ENCODE measurements at regions not wholly inside any gene's neighbourhood (a gene's known extent, or its start where the extent isn't known, plus 50 kb on each side); places are given as distances from the start of the nearest gene placed in this dataset.
"Not testable (repeated sequence)": the region's sequence is repeated elsewhere in the genome, so short reads cannot be mapped to it uniquely, and the experiment has no call there.

- not testable (repeated sequence) for H3K4me3 ChIP-seq (ENCODE audit: low read length in 2 of 2); H3K9me3 ChIP-seq (ENCODE audit: control insufficient read depth in 2 of 2, low read length in 2 of 2); H3K9ac ChIP-seq (ENCODE audit: low read depth in 1 of 2, low read length in 2 of 2); H3K27me3 ChIP-seq (ENCODE audit: control insufficient read depth in 2 of 2, insufficient read depth in 2 of 2, low read length in 2 of 2); H3K36me3 ChIP-seq (ENCODE audit: control insufficient read depth in 2 of 2, insufficient read depth in 2 of 2, low read length in 2 of 2); H3K4me1 ChIP-seq (ENCODE audit: control insufficient read depth in 2 of 2, insufficient read depth in 2 of 2, low read length in 2 of 2); H3K27ac ChIP-seq (ENCODE audit: low read depth in 2 of 2, low read length in 2 of 2)
Measured at GRCh38 chr6:145098127-145098526, 637.2 kb downstream of the EPM2A start.

- no peaks in the 10 kb centered on the region for H3K9me3 ChIP-seq (ENCODE audit: control insufficient read depth in 2 of 2, low read length in 2 of 2)
- no peaks in the 10 kb centered on the region for H3K27me3 ChIP-seq (ENCODE audit: control insufficient read depth in 2 of 2, insufficient read depth in 2 of 2, low read length in 2 of 2)
- H3K27ac ChIP-seq (ENCODE audit: low read depth in 2 of 2, low read length in 2 of 2): no peak overlapping the region
- H3K9ac ChIP-seq (ENCODE audit: low read depth in 1 of 2, low read length in 2 of 2): no peak overlapping the region
- no peaks in the 10 kb centered on the region for H3K4me1 ChIP-seq (ENCODE audit: control insufficient read depth in 2 of 2, insufficient read depth in 2 of 2, low read length in 2 of 2)
- no peak overlapping the region for H3K4me3 ChIP-seq (ENCODE audit: low read length in 2 of 2)
- H3K36me3 ChIP-seq (ENCODE audit: control insufficient read depth in 2 of 2, insufficient read depth in 2 of 2, low read length in 2 of 2): no peaks in the 10 kb centered on the region
Measured at GRCh38 chr6:145099713-145100112, 635.6 kb downstream of the EPM2A start.

DNA sequence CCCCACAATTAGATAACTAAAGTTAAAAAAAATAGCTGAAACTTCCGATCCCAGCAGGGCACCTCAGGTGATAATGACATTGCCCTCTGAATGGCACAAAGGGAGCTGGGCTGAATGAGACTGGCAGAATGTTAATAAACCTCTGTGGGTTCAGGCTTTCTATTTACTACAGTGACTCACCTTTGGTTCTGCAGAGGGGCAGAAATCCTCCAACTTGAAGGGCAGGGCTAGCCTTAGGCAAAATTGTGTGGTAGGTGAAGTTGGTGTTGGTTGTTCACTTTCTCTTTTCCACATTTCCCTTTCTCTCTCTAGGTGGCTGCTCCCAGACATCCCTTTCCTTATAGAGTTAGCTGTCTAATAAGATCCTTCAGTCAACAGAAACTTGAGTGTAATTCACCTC is 625.2 kb downstream of the EPM2A start:
- Histone ChIP-seq H3K4me3 (ENCODE audit: low read length in 2 of 2) (no peak overlapping the region), H3K9me3 (ENCODE audit: control insufficient read depth in 2 of 2, low read length in 2 of 2) (no peaks in the 10 kb centered on the region), H3K9ac (ENCODE audit: low read depth in 1 of 2, low read length in 2 of 2) (no peak overlapping the region), H3K27me3 (ENCODE audit: control insufficient read depth in 2 of 2, insufficient read depth in 2 of 2, low read length in 2 of 2) (no peaks in the 10 kb centered on the region), H3K27ac (ENCODE audit: low read depth in 2 of 2, low read length in 2 of 2) (no peak overlapping the region), H3K4me1 (ENCODE audit: control insufficient read depth in 2 of 2, insufficient read depth in 2 of 2, low read length in 2 of 2) (no peaks in the 10 kb centered on the region), H3K36me3 (ENCODE audit: control insufficient read depth in 2 of 2, insufficient read depth in 2 of 2, low read length in 2 of 2) (no peaks in the 10 kb centered on the region)

DNA sequence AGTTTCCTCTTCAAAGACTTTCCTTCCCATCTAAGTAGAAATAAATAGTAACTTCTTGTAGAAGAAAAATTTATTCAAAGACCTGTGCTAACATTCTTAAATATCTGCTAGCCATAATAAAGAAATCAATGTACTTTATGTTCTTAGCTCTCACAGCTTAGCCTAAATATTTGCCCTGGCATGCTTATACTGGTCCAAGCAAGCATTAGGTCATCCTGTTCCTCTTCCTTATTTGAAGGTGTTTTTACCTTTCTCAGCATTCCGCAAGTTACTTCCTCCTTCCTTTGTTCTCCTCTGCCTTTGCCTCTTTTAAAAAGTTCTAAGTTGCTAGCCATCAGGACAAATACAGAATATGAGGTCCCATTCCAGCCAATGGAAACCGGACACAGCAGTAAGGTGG is 623.9 kb downstream of the EPM2A start:
- not testable (repeated sequence) for H3K27me3 ChIP-seq (ENCODE audit: control insufficient read depth in 2 of 2, insufficient read depth in 2 of 2, low read length in 2 of 2); H3K27ac ChIP-seq (ENCODE audit: low read depth in 2 of 2, low read length in 2 of 2); H3K9me3 ChIP-seq (ENCODE audit: control insufficient read depth in 2 of 2, low read length in 2 of 2); H3K9ac ChIP-seq (ENCODE audit: low read depth in 1 of 2, low read length in 2 of 2); H3K4me3 ChIP-seq (ENCODE audit: low read length in 2 of 2); H3K36me3 ChIP-seq (ENCODE audit: control insufficient read depth in 2 of 2, insufficient read depth in 2 of 2, low read length in 2 of 2); H3K4me1 ChIP-seq (ENCODE audit: control insufficient read depth in 2 of 2, insufficient read depth in 2 of 2, low read length in 2 of 2)

GRCh38 chr6:145112711-145113148 is 622.6 kb downstream of the EPM2A start:
- H3K27me3 ChIP-seq (ENCODE audit: control insufficient read depth in 2 of 2, insufficient read depth in 2 of 2, low read length in 2 of 2): no peaks in the 10 kb centered on the region
- H3K4me3 ChIP-seq (ENCODE audit: low read length in 2 of 2): no peak overlapping the region
- no peaks in the 10 kb centered on the region for H3K36me3 ChIP-seq (ENCODE audit: control insufficient read depth in 2 of 2, insufficient read depth in 2 of 2, low read length in 2 of 2)
- no peaks in the 10 kb centered on the region for H3K4me1 ChIP-seq (ENCODE audit: control insufficient read depth in 2 of 2, insufficient read depth in 2 of 2, low read length in 2 of 2)
- H3K9me3 ChIP-seq (ENCODE audit: control insufficient read depth in 2 of 2, low read length in 2 of 2): no peaks in the 10 kb centered on the region
- no peak overlapping the region for H3K9ac ChIP-seq (ENCODE audit: low read depth in 1 of 2, low read length in 2 of 2)
- no peak overlapping the region for H3K27ac ChIP-seq (ENCODE audit: low read depth in 2 of 2, low read length in 2 of 2)

GRCh38 chr6:145115638-145116037 is 619.7 kb downstream of the EPM2A start:
- no peak overlapping the region for H3K4me3 ChIP-seq (ENCODE audit: low read length in 2 of 2)
- H3K36me3 ChIP-seq (ENCODE audit: control insufficient read depth in 2 of 2, insufficient read depth in 2 of 2, low read length in 2 of 2): no peaks in the 10 kb centered on the region
- no peak overlapping the region for H3K9ac ChIP-seq (ENCODE audit: low read depth in 1 of 2, low read length in 2 of 2)
- H3K27me3 ChIP-seq (ENCODE audit: control insufficient read depth in 2 of 2, insufficient read depth in 2 of 2, low read length in 2 of 2): no peaks in the 10 kb centered on the region
- no peak overlapping the region for H3K27ac ChIP-seq (ENCODE audit: low read depth in 2 of 2, low read length in 2 of 2)
- no peaks in the 10 kb centered on the region for H3K9me3 ChIP-seq (ENCODE audit: control insufficient read depth in 2 of 2, low read length in 2 of 2)
- H3K4me1 ChIP-seq (ENCODE audit: control insufficient read depth in 2 of 2, insufficient read depth in 2 of 2, low read length in 2 of 2): no peaks in the 10 kb centered on the region

DNA sequence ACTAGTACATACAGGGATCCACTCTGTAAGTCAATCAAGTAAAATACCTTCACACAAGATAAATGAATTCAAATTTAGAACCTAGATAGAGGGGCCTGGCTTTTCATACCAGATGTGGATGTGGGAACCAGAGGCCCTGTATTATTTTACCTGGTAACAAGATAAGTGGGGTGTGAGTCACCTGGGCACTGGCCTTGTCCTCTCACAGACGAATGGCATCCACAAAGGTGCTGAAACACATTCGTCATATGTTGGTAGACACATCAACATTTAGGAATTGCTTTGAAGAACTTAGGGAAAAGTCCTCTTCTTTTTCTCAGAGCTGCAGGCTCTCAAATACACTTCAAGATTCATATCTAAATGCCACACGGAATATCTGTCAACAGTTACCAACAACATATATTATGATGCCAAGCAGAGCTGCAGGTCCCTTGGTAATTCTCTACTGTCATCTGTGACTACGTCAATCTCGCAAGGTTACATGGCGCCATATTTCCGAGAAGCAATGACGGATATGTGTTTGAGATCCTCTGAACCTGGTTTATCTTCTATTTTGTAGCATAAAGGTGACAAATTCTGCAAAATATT is 618.6 kb downstream of the EPM2A start:
- H3K9ac ChIP-seq (ENCODE audit: low read depth in 1 of 2, low read length in 2 of 2): no peak overlapping the region
- no peaks in the 10 kb centered on the region for H3K36me3 ChIP-seq (ENCODE audit: control insufficient read depth in 2 of 2, insufficient read depth in 2 of 2, low read length in 2 of 2)
- H3K9me3 ChIP-seq (ENCODE audit: control insufficient read depth in 2 of 2, low read length in 2 of 2): no peaks in the 10 kb centered on the region
- H3K4me3 ChIP-seq (ENCODE audit: low read length in 2 of 2): no peak overlapping the region
- H3K27ac ChIP-seq (ENCODE audit: low read depth in 2 of 2, low read length in 2 of 2): no peak overlapping the region
- no peaks in the 10 kb centered on the region for H3K27me3 ChIP-seq (ENCODE audit: control insufficient read depth in 2 of 2, insufficient read depth in 2 of 2, low read length in 2 of 2)
- H3K4me1 ChIP-seq (ENCODE audit: control insufficient read depth in 2 of 2, insufficient read depth in 2 of 2, low read length in 2 of 2): no peaks in the 10 kb centered on the region

- no peak overlapping the region for H3K9ac ChIP-seq (ENCODE audit: low read depth in 1 of 2, low read length in 2 of 2)
Measured at GRCh38 chr6:145118224-145118623, 617.1 kb downstream of the EPM2A start.

DNA sequence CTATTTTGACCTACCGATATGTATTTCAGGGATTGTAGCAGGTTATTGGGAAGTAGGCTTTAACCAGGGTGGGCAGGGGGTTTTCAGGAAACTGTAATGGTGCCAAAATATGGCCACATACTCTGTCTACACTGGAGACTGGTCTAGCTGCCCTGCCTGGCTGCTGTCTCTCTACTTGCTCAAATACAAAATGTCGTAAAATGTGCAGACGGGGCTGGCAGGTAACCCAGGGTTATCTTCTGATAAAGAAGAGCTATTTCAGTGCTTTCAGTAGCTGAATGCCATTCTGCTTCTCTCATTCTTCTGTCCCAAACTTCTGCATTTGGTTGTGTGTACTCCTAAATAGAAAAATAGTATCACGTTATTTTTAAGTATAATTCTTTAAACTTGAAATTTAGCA is 616.2 kb downstream of the EPM2A start:
- Histone ChIP-seq H3K9ac (ENCODE audit: low read depth in 1 of 2, low read length in 2 of 2) (no peak overlapping the region), H3K4me3 (ENCODE audit: low read length in 2 of 2) (no peak overlapping the region), H3K4me1 (ENCODE audit: control insufficient read depth in 2 of 2, insufficient read depth in 2 of 2, low read length in 2 of 2) (no peaks in the 10 kb centered on the region), H3K27me3 (ENCODE audit: control insufficient read depth in 2 of 2, insufficient read depth in 2 of 2, low read length in 2 of 2) (no peaks in the 10 kb centered on the region), H3K9me3 (ENCODE audit: control insufficient read depth in 2 of 2, low read length in 2 of 2) (no peaks in the 10 kb centered on the region), H3K36me3 (ENCODE audit: control insufficient read depth in 2 of 2, insufficient read depth in 2 of 2, low read length in 2 of 2) (no peaks in the 10 kb centered on the region), H3K27ac (ENCODE audit: low read depth in 2 of 2, low read length in 2 of 2) (no peak overlapping the region)

More at GRCh38 chr6:145118224-145118623, 617.1 kb downstream of the EPM2A start:
- H3K4me1 ChIP-seq (ENCODE audit: control insufficient read depth in 2 of 2, insufficient read depth in 2 of 2, low read length in 2 of 2): no peaks in the 10 kb centered on the region
- no peak overlapping the region for H3K4me3 ChIP-seq (ENCODE audit: low read length in 2 of 2)
- H3K27me3 ChIP-seq (ENCODE audit: control insufficient read depth in 2 of 2, insufficient read depth in 2 of 2, low read length in 2 of 2): no peaks in the 10 kb centered on the region
- H3K27ac ChIP-seq (ENCODE audit: low read depth in 2 of 2, low read length in 2 of 2): no peak overlapping the region
- no peaks in the 10 kb centered on the region for H3K36me3 ChIP-seq (ENCODE audit: control insufficient read depth in 2 of 2, insufficient read depth in 2 of 2, low read length in 2 of 2)
- no peaks in the 10 kb centered on the region for H3K9me3 ChIP-seq (ENCODE audit: control insufficient read depth in 2 of 2, low read length in 2 of 2)

DNA sequence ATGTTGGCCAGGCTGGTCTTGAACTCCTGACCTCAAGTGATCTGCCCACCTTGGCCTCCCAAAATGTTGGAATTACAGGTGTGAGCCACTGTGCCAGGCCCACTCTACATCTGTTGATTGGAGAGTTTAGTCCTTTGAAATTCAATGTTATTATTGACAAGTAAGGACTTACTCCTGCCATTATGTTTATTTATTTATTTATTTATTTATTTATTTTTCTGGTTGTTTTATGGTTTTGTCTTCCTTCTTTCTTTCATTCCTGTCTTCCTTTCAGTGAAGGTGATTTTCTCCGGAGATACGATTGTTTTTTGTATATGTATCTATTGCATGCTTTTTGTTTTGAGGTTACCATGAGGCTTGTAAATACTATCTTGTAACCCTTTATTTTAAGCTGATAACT is 602.6 kb downstream of the EPM2A start:
- H3K4me3 ChIP-seq (ENCODE audit: low read length in 2 of 2): no peak overlapping the region
- H3K27ac ChIP-seq (ENCODE audit: low read depth in 2 of 2, low read length in 2 of 2): no peak overlapping the region
- H3K9me3 ChIP-seq (ENCODE audit: control insufficient read depth in 2 of 2, low read length in 2 of 2): no peaks in the 10 kb centered on the region
- H3K4me1 ChIP-seq (ENCODE audit: control insufficient read depth in 2 of 2, insufficient read depth in 2 of 2, low read length in 2 of 2): no peaks in the 10 kb centered on the region
- H3K36me3 ChIP-seq (ENCODE audit: control insufficient read depth in 2 of 2, insufficient read depth in 2 of 2, low read length in 2 of 2): no peaks in the 10 kb centered on the region
- no peak overlapping the region for H3K9ac ChIP-seq (ENCODE audit: low read depth in 1 of 2, low read length in 2 of 2)
- no peaks in the 10 kb centered on the region for H3K27me3 ChIP-seq (ENCODE audit: control insufficient read depth in 2 of 2, insufficient read depth in 2 of 2, low read length in 2 of 2)

- Histone ChIP-seq H3K27ac (ENCODE audit: low read depth in 2 of 2, low read length in 2 of 2) (no peak overlapping the region), H3K9ac (ENCODE audit: low read depth in 1 of 2, low read length in 2 of 2) (no peak overlapping the region), H3K9me3 (ENCODE audit: control insufficient read depth in 2 of 2, low read length in 2 of 2) (no peaks in the 10 kb centered on the region), H3K36me3 (ENCODE audit: control insufficient read depth in 2 of 2, insufficient read depth in 2 of 2, low read length in 2 of 2) (no peaks in the 10 kb centered on the region), H3K4me1 (ENCODE audit: control insufficient read depth in 2 of 2, insufficient read depth in 2 of 2, low read length in 2 of 2) (no peaks in the 10 kb centered on the region), H3K4me3 (ENCODE audit: low read length in 2 of 2) (no peak overlapping the region), H3K27me3 (ENCODE audit: control insufficient read depth in 2 of 2, insufficient read depth in 2 of 2, low read length in 2 of 2) (no peaks in the 10 kb centered on the region)
Measured at GRCh38 chr6:145135702-145136101, 599.6 kb downstream of the EPM2A start.

Measured in mucosa of rectum (tissue), 2 donors.